AG09319 (cell line): ENCODE measurements at regions not wholly inside any gene's neighbourhood (a gene's known extent, or its start where the extent isn't known, plus 50 kb on each side); places are given as distances from the start of the nearest gene placed in this dataset.

Experiments used
- DNase-seq: peaks from one replicate; pipeline ENCODE4 v3.0.0-alpha.2; 2010; ENCODE audit warnings: low read depth; ENCODE audit errors: extremely low read depth
- CTCF ChIP-seq: IDR thresholded peaks from 2 replicates; pipeline ENCODE4 v1.5.1; 2011; ENCODE audit warnings: low read depth, mild to moderate bottlenecking, inconsistent platforms, low read length, moderate library complexity

- TF ChIP-seq CTCF = no peak
- DNase-seq = no peak
These were observed 1041.4 kb downstream of the NTRK3 start for GRCh38 chr15:87215100-87215499.

GRCh38 chr15:87213626-87214025 is 1042.9 kb downstream of the NTRK3 start:
- no peak for DNase-seq
- no peak for TF ChIP-seq CTCF

DNA sequence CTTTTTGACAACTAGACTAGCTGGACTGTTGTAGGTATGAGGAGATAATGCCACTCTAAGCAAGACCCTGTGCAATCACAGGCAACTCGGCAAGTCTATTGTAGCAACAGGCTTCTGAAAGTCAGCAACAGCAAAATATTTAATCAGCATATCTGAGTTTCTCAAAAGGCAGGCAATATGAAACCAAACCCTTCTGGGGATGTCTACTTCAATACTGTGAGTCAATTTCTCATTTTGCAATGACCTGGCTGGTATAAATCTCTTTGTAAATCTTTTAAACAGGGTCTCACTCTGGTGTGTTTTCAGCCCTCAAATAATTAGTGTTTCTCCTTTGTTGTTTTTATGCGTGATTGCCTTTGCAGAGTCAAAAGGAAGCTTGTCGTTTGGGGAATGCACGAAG is 1044.5 kb downstream of the NTRK3 start:
- no peak for DNase-seq
- TF ChIP-seq CTCF = no peak

DNA sequence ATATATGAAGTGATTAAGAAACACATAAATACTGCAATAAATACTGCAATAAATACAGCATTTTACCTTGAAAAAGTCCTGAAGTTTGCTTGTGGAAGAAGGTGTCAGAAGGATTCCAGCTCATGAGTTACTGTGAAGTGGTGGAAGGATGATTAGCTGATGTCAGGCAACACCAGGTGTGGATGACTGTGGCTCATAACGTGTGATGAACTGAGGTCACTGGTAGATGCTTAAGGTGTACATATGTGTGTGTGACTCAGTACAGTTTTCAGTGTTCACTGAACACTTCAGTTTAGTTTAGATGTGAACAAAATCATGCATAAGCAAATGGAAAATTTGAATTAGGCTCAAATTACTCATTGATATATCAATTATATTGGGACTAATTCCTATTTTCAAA is 1045.0 kb downstream of the NTRK3 start:
- no peak for TF ChIP-seq CTCF
- DNase-seq = no peak

DNA sequence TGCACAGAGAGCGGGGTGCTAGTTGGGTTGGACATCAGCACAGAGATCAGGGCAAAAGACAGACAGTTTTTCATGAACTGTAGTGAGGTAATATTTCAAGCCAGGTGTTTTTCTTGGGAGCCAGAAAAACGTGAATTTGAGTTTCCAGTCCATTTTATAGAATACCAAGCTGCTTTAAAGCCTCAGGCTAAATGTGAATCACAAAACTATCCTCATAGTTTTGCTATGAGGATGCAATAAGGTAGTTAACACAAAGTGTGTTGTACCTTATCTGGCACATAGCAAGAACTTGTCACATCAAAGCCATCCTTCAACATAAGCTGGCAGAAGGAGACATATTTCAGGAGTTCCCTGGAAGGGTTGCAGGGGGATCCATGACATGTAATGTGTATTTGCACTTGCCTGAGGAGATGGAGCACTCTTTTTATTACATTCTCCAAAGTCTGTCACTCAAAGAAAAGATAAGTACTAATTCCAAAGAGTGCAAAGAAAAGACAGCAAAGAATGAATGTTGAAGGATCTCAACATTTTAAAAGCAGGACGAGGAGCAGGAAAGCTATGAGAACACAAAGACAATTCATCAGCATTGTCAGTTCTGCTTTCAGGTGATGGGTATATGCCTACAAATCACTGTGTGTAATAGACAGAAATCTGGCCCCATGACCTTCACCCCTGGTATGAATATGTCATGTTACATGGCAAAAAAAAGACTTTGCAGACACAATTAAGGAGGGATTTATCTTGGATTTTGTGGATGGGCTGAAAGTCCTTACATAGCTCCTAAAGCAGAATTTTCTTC is 1046.4 kb downstream of the NTRK3 start:
- TF ChIP-seq CTCF = no peak
- no peak for DNase-seq

DNA sequence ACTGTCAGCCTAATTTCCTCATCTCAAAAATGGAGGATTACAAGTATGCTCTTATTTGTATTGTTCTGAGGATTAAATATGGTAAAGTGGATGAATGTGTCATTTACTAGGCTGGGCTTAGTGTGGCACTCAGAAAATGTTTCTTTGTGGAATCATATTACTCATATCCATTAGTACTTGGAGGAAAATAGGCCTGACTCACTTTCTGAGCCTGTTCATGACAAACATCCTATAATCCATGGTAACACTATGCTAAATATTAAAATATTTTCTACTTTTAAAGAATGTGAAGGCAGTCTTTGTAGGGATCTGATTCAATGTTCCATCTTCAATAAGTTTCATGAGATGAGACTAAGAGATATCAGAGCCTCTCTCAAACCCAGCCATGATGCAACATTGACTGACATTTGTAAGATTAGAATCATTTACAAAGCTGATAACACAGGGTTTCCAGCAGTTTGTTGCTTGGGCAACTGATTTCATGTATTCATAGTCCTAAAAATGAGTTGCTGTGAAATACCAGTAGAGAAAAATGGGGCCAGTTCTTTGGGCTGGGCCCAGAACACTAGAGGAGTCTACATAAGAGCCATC is 1048.5 kb downstream of the NTRK3 start:
- no peak for TF ChIP-seq CTCF
- no peak for DNase-seq

DNA sequence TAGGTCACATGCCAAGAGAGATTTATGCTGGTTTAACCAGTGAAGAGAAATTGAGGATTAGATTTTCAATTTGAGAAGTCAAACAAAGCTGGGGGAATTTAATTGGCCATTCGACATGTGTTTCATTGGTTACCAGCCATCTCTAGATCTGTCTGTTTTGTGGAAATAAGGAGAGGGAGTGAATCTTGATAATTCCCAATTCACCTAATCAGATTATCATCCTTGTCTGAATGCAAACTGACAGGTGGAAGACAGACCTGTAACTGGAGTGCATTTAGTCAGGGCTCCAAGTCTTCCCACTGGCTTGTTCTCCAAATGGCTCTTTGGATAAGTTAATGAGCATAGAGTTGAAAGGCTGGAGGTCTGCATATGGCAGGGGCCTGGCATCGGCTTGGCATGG is 1049.3 kb downstream of the NTRK3 start:
- DNase-seq = no peak
- TF ChIP-seq CTCF = no peak
